ENCODE measurements at regions not wholly inside any gene's neighbourhood (a gene's known extent, or its start where the extent isn't known, plus 50 kb on each side); places are given as distances from the start of the nearest gene placed in this dataset.

GRCh38 chr9:90070056-90070455 lies 465.2 kb downstream of the GADD45G start (continued):
- TF ChIP-seq HSF1 (IDR thresholded peaks at IDR 0.05; ENCODE audit: low read depth, low read length) (no peak), MAX (IDR thresholded peaks at IDR 0.05; ENCODE audit: low read depth, low read length) (no peak), SIN3A (IDR thresholded peaks at IDR 0.05; ENCODE audit: low read depth, low read length) (no peak), HCFC1 (IDR thresholded peaks at IDR 0.05; ENCODE audit: low read length) (no peak), MYB (IDR thresholded peaks at IDR 0.05; ENCODE audit: borderline replicate concordance, low read depth, low read length) (no peak), RBBP5 (conservative IDR thresholded peaks at IDR 0.05) (no peak)

- Histone ChIP-seq H3K9me3 (replicated peaks; ENCODE audit: control insufficient read depth, insufficient read depth, low read length) (no peaks in the 10 kb centered on the region), H4K20me1 (ENCODE audit: control insufficient read depth, insufficient read depth) (no peaks in the 10 kb centered on the region), H3K4me3 (no peak overlapping the region), H2AFZ (ENCODE audit: control insufficient read depth, low read depth, low read length) (no peak overlapping the region), H3K27me3 (replicated peaks in 1 of 2; ENCODE audit: control insufficient read depth in 2 of 2, insufficient read depth in 2 of 2, low read length in 1 of 2) (peaks cover 0 to 9% of the 10 kb centered on the region in 2 experiments; a peak in 1 of 4 replicates), H3K36me3 (ENCODE audit: control insufficient read depth in 2 of 2, insufficient read depth in 2 of 2, low read length in 1 of 2) (no peaks in the 10 kb centered on the region), H3K4me2 (ENCODE audit: control insufficient read depth, insufficient read depth) (no peak overlapping the region), H3K9ac (ENCODE audit: control insufficient read depth, insufficient read depth, low read length) (no peak overlapping the region), H3K79me2 (ENCODE audit: control insufficient read depth, insufficient read depth, low read length) (no peaks in the 10 kb centered on the region), H3K4me1 (ENCODE audit: control insufficient read depth, insufficient read depth, low read length) (no peaks in the 10 kb centered on the region), H3K27ac (ENCODE audit: control insufficient read depth, insufficient read depth) (no peak overlapping the region)
- ChIA-PET CTCF (interaction anchor here (0.6 kb wide), 1 partner anchor 16 kb away, joined by 3 read pairs; no protein-coding TSS in a partner anchor), POLR2A (no interaction called here), SMC1A (ENCODE audit: uncharacterized antibody, unreplicated experiment) (no interaction called here), RAD21 (ENCODE audit: unreplicated experiment) (no interaction called here)
- BruUV-seq (replicated peaks): no TSS peak
- in situ Hi-C loops (cut with MboI) (no loop called here), intact Hi-C loops (cut with micrococcal nuclease; ENCODE audit: unreplicated experiment) (no loop called here)
- TF ChIP-seq ZZZ3 (IDR thresholded peaks at IDR 0.05; ENCODE audit: control insufficient read depth, insufficient read length, low read depth) (no peak), NFIC (IDR thresholded peaks at IDR 0.05; ENCODE audit: low read depth, low read length) (no peak)
- 4% methylated on average over 1 of the region's 1 CpG for WGBS (ENCODE audit: insufficient coverage, insufficient replicate concordance, low lambda C conversion rate, missing lambda C conversion rate)
- DNase-seq (ENCODE audit: low read depth, low spot score) (no peak), ATAC-seq (no peak), FAIRE-seq (no peak)
Measured at GRCh38 chr9:90070469-90070868, 465.7 kb downstream of the GADD45G start.
